ENCODE measurements at regions not wholly inside any gene's neighbourhood (a gene's known extent, or its start where the extent isn't known, plus 50 kb on each side); places are given as distances from the start of the nearest gene placed in this dataset.

DNA sequence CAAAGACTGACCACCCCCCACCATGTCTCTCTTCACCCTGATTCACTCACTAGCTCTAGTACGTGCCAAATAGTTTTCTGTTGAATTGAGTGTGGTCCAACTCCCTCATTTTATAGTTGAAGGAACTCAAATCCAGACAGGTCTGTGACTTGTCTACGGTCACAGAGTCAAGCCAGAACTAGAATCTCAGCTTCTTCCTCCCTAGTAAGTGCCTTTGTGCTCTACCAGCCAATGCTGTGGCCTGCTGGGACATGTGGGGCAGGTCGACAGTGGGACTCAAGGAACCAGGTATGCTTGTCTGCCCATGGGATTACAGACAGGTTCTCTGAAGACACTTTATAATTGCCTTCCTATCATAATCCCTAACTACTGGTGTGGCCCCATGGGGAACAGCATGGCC, 108.6 kb upstream of the CPEB2 start:
- TF ChIP-seq, protein P1, sequence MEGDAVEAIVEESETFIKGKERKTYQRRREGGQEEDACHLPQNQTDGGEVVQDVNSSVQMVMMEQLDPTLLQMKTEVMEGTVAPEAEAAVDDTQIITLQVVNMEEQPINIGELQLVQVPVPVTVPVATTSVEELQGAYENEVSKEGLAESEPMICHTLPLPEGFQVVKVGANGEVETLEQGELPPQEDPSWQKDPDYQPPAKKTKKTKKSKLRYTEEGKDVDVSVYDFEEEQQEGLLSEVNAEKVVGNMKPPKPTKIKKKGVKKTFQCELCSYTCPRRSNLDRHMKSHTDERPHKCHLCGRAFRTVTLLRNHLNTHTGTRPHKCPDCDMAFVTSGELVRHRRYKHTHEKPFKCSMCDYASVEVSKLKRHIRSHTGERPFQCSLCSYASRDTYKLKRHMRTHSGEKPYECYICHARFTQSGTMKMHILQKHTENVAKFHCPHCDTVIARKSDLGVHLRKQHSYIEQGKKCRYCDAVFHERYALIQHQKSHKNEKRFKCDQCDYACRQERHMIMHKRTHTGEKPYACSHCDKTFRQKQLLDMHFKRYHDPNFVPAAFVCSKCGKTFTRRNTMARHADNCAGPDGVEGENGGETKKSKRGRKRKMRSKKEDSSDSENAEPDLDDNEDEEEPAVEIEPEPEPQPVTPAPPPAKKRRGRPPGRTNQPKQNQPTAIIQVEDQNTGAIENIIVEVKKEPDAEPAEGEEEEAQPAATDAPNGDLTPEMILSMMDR (conservative IDR thresholded peaks at IDR 0.05), result no peak
- TF ChIP-seq EZH2 (IDR thresholded peaks at IDR 0.05; ENCODE audit: low read depth), result no peak
